ENCODE measurements at regions not wholly inside any gene's neighbourhood (a gene's known extent, or its start where the extent isn't known, plus 50 kb on each side); places are given as distances from the start of the nearest gene placed in this dataset.

DNA sequence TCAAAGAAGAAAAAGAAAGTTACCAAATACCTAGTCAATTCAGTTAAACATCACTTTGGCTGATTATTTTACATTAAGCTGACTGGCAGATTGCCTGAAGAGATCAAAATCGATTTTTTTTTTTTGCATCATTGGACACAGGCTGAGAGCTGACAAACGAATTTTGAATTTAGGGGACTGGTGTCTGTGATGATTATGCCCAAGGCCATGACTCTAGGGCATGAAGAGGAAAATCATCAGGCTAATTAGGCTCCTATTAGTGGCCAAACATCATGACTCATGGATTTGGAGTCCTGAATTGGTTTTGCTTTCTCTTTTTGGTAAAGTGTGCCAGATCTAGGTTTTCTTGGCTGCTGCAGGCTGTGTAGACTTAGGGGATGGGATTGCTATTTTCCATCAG is 829.3 kb upstream of the LCORL start:
- no peak for DNase-seq (ENCODE audit: low spot score)

DNA sequence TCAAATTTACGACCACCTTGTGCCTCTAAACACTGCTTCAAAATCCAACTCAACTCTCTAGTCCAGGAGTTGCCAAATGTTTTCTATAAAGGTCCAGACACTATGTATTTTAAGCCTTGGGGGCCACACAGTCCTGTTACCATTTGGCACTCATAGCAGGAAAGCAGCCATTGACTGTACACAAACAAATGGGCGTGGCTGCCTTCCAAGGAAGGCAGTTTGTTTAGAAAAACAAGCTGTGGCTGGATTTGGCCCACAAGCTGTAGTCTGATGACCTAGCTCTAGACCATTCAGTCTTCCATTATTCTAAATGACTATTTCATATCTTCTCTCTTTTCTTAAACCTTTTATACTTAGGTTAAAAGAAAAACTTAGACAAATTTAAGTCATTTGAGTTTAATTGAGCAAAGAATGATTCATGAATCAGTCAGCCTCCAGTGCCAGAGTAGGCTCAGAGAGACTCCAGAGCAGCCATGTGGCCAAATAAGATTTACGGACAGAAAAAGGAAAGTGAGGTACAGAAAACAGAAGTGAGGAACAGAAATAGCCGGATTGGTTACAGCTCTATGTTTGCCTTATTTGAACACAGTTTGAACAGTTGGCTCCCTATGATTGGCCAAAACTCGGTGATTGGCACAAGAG is 825.8 kb upstream of the LCORL start:
- DNase-seq (ENCODE audit: low spot score): no peak

DNA sequence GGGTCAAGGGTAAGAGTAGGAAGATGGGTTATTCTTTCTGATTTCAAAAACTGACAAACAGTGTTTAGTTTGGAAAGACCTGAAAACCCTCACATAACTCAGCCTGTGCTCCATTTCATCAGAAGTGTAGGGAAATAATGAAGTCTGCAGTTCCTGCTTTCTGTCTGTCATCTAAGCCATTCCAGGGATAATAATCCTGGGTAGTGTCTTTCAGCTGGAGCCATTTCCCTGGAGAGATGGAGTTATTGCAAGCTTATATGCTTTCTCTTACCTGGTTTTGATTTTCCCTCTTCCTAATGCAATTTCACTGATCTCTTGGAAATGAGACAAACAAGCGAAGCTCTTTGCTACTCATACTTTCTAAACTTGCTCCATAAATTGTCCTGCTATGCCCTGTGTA is 824.8 kb upstream of the LCORL start:
- no peak for DNase-seq (ENCODE audit: low spot score)

DNA sequence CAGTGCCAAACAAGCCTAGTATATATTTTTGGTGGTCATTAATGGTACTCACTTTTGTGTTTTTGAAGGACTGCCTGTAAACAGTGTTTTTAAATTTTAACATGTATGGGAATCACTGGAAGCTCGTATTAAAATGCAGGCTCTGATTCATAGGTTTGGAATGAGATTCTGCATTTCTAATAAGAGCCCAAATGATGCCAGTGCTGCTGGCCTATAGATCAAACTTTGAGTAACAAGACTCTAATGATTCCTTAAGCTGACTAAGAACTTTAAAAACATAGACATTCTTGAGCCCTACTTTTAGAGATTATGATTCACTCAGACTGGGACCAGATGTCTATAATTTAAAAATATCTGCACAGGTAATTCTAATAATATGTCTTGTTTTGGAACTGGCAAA is 823.2 kb upstream of the LCORL start:
- no peak for DNase-seq (ENCODE audit: low spot score)

DNA sequence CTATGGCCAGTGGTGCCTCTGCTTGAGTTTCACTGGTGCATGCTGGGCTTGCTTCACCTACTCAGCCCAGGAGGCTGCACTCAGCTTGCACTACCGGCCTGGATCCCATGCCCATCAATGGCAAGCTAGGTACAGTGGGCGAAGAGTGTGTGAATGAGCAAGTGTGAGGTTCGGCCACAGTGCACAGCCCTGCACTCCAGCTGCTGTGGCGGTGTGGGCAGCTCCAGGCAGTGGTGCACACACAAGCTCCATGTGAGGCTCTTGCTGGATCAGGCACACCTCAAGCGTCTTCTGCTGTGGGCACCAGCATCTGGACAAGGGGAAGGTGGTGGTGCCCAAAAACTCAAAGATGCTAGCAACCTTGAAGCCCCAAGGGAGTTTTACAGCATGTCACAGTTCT is 820.9 kb upstream of the LCORL start:
- no peak for DNase-seq (ENCODE audit: low spot score)

DNA sequence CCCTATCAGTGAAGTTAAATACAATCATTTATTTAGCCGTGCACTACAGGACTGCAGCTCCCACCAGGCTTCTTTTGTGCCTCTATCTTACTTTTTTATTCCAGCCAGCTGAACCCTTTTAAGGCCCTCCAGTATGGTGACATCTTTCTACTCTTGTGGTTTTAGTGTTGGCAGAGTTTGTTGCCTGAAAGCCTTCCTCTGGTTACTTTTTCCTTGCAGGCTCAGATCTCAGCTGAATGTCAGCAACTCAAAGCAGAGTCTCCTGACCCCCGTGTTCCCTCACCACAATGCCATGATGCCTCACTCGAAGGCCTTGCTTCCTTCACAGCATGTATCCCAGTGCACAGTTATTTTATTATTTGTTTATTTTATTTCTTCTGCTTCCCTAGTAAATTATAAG is 818.9 kb upstream of the LCORL start:
- no peak for DNase-seq (ENCODE audit: low spot score)

DNA sequence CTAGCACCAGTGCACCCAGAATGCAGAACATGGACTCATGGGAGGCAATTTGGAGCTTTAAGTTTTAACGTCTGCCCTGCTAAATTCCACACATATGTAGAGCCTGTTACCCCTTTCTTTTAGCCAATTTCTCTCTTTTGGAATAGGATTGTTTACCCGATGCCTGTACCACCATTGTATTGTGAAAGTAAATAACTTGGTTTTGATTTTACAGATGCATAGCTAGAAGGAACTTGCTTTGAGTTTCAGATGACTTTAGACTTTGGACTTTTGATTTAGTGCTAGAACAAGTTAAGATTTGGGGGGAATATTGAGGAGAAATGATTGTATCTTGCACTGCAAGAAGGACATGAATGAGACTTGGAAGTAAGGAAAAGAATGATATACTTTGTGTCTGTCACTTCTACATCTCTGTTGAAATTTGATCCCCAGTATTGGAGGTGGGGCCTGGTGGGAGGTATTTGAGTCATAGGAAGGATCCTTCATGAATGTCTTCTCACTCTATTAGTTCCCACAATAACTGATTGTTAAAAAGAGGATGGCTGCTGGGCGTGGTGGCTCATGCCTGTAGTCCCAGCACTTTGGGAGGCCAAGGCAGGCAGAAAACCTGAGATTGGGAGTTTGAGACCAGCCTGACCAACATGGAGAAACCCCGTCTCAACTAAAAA is 794.8 kb upstream of the LCORL start:
- no peak for DNase-seq (ENCODE audit: low spot score)

DNA sequence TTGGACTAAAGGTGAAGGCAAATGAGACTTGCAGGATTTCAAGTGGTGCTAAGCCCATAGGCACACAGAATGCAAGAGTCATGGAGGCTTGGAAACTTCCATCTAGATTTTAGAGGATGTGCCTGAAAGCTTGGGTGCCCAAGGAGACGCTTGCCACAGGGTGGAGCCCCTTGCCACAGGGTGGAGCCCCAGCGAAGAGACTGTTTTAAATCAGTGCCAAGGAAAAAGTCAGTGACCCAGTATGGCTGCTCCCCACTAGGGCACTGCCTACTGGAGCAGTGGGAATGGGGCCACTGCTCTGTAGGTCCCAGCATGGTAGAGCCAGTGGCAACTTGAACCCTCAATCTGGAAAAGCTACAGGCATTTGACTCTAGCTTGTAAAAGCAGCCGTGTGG is 794.2 kb upstream of the LCORL start:
- no peak for DNase-seq (ENCODE audit: low spot score)

DNA sequence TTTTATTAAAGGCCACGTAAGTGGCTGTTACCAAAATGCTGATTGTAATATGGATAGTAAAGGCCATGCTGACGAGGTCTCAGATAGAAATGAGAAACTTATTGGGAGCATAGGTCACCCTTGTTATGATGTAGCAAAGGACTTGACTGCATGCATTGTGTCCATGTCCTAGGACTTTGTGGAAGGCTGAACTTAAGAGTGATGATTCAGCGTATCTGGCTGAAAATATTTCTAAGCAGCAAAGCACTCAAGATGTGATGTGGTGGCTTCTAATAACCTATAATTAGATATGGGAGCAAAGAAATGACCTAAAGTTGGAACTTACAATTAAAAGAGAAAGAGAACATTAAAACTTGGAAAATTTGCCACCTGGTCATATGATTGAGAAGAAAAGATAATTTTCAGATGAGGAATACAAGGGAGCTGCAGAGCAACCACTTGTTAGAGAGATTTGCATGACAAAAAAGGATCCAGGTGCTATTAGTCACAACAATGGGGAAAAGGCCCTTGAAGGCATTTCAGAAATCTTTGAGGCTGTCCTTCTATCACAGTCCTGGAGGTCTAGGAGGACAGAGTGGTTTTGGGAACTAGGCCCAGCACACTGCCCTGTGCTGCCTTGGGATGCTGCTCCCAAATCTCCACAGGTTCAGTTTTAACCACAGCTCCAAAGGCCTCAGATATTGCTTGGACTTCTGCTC is 793.7 kb upstream of the LCORL start:
- DNase-seq (ENCODE audit: low spot score): no peak

DNA sequence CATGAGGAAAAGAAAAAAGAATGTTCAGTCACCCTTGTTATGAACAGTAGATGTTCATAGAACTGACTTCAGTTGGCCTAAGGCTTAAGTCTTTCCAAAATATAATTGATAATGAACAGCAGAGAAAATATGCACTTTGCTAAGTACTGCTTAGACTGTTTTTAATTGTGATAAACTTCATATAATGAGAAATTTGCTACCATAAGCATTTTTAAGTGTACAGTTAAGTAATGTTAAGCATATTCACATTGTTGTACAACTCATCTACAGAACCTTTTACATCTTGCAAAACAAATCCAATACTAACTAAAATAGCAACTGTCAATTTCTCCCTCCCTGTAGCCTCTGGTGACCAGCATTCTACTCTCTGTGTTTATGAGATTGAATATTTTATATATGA is 792.2 kb upstream of the LCORL start:
- no peak for DNase-seq (ENCODE audit: low spot score)

DNA sequence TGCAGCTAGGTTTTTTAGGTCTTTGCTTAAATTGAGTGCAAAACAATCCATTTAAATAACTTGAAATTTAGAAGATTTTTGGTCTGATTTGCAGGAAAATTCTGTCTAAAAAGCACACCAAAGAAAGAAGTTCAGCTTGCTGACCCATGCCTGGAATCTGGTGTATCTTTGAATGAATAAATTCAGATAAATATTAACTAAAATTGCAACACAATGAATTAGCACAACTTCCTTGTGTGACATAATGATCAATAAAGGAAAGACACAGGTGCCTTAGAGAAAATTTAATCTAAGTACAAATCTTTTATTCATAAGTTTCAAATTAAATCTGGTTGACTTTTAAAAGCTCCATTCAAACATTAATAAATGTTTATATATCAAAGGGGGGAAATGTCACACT is 791.5 kb upstream of the LCORL start:
- DNase-seq (ENCODE audit: low spot score): no peak

DNA sequence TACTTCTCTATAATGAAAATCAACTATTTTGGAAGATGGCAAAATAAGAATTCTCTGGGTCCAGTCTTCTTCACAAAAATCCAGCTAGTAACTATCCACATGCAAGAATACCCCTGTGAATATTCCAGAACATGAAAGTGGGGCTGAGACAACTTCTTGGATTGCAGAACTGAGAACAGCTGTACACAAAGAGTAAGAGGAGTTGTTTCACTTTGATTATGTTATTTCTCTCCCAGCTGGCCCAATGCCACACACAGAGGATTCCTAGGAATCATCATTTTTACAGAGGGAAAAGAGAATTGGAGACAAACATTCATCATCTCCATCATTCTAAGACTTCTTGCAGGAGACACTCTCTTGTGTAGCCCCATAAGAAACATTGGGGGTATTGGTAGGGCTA is 782.2 kb upstream of the LCORL start:
- DNase-seq (ENCODE audit: low spot score): no peak

DNA sequence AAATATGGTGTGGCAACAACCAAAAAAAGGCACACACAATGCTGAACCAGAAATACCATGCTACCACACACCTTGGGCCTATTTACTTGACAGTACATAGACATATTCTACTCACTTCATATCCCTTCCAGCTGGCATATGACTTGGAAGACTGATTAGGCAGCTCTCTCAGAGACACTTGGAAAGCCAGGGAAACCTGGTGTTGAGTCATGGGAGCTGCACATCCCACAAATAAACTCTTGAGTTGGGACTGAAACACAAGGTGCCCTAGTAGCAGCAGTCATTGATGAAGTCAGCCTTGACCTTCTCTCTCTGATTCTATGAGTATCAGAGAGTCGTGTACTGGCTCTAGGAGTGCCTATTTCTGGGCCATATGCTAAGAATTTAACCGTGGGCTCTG is 776.6 kb upstream of the LCORL start:
- no peak for DNase-seq (ENCODE audit: low spot score)

DNA sequence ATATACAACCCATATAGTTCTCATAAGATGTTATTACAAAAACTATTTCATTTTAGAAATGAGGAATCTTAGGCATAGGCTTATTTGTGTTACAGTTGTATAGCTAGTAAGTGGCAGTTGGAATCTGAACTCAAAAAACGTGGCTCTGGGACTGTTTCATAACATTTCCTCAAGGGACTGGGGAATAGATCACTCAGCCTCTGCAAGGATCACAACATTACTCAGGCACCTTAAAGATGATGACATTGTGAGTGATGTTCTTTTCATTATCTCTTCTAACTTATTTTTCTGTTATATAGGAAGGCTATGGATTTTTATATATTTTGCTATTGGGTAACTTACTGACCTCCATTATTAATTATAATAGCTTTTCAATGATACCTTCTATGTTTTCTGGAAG is 774.2 kb upstream of the LCORL start:
- no peak for DNase-seq (ENCODE audit: low spot score)

DNA sequence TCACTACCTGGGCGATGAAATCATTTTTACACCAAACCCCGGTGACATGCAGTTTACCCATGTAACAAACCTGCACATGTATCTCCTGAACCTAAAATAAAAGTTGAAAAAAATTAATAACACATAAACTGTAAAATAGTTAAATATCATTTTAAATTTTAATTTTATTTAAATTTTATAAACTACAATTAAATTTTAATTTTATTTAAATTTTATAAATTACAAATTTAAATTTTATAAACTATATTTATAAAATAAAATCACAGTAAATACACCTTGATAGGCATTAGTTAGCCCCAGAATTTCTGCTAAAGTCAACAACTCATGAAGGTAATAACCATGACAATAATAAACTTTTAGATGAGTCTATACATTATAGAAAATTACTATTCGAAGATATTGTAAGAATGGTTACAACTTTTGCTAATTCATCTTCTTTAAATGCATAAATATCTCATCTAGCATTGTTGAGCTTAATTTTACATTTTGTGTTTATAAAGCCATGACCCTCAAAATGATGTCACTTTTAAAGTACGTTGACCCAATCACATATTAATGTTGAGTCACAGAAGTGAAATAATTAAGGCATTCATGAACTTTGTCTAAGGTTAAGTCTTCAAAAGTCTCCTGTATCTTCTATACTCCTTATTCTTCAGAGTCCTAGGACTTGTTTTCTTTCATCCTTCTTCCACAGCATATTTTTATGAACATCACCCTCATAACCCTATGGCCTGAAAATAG is 755.8 kb upstream of the LCORL start:
- DNase-seq (ENCODE audit: low spot score): no peak

DNA sequence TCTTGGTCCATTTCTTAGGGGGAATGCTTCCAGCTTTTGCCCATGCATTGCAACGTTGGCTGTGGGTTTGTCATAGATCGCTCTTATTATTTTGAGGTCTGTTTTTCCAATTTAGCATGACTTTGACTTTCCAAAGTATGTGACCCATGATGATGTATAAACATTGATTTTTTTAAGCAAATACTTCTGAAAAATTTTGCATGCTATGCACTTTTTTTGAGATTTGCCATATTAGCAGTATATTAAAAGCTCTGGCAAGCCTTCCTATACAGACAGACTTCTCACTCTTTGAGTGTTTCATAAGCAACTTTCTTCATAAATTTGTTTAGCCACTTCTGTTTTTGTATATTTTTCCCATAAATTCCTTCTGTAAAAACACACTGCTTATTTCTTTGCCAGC is 746.4 kb upstream of the LCORL start:
- DNase-seq (ENCODE audit: low spot score): no peak

DNA sequence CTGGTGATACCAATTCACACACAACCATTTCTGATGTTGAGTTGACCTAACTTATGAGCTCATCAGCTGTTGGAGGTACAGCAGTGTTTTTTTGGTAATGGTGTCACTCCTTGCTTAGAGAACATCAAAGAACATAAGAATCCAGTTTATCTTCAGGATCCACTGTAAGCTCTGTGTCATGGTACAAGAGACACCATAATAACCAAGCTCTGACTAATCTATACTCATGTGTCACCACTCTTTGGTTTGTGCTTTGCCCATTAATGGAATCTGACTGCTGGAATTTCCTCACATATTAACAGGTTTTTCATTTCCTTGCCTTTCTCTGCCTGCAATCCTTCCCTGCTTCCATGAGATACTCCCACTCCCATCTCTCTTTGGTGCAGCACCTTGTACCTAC is 735.1 kb upstream of the LCORL start:
- no peak for DNase-seq (ENCODE audit: low spot score)

DNA sequence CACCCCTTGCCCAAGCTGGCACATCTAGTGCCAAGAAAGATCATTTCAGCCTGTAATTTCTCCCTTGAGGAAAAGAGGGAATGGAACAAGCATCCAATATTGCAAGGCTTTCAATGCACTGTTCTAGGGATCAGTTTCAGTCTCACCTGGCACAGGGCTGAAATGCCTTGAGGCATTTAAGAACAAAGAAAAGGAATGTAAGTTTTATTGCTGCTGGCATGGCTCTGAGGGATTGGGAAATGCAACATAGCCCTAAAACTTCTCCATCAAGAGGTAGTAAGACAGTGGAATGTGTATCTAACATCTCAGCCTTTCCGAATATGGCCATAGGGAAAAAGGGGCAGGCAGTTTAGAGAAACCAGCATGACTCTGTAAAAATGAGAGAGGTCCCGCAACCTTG is 732.6 kb upstream of the LCORL start:
- no peak for DNase-seq (ENCODE audit: low spot score)

DNA sequence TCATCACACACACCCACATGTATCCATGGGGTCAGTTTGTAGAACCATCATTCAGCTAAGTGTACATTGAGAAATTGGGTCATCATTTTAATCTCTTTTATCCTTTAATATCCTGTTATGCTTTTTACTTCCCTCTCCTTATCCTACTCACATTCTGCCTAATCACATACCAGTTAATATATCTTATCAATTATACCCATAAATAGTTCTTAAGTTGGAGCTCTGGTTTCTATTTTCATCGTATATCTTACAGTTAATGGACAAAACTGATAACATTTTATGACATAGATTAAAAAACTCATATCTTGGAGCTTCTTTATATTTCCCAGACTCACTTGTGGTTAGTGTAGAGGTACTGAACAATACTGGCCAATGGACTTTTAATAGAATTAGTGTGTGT is 729.5 kb upstream of the LCORL start:
- no peak for DNase-seq (ENCODE audit: low spot score)

DNA sequence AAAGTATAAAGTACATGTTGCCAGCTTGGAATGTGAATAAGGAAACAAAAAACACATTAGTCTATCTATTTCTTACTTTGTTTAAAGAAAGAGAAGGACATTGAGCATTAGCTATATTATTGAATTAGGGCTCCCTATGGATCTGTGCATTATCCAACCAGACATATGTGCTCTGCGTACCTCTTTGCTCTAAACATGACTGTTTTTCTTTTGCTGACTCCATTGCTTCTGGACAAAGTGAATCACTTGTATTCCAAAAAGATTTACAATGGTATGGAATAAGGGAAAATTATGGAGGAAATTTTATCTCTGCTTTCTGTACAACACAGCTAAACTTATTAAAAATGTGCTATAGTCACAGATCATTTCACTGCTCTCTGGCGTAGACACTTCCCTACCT is 727.8 kb upstream of the LCORL start:
- no peak for DNase-seq (ENCODE audit: low spot score)

DNA sequence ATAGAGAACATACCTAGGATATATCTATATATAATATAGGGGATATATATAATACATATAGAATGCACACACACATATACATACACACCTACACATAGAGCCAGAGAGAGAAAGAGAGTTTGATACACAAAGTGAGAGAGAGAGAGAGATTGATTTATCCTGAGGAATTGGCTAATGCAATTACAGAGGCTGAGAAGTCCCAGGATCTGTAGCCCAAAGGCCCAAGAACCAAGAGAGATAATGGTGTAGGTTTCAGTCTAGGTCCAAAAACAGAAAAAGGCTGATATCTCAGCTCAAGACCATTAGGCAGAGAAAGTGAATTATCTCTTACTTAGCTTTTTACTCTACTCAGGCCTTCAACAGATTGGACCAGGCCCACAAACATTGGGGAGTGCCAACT is 715.0 kb upstream of the LCORL start:
- no peak for DNase-seq (ENCODE audit: low spot score)

DNA sequence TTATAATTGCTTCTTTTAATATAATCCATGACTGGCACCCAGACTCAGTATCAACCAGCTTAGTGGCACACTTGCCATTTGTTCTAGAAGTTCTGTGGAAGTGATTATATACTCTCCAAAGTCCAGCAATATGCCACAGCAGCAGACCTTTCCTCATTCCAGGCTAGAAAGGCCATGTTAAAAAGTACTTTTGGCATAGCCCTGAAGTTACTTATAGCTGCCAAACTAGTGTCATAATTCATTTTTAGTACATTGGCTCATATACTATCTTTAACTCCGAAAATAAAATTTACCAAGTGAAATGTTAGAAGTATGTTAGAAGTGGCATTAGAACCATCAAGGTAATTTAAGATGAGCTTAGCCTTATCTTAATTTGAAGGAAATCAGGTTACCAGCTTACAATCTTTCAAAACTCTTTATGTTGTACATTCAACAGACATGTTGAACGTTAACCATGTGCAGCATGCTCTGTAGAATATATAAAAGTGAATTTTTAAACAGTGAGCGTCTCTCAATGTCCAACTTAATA is 714.2 kb upstream of the LCORL start:
- no peak for DNase-seq (ENCODE audit: low spot score)

DNA sequence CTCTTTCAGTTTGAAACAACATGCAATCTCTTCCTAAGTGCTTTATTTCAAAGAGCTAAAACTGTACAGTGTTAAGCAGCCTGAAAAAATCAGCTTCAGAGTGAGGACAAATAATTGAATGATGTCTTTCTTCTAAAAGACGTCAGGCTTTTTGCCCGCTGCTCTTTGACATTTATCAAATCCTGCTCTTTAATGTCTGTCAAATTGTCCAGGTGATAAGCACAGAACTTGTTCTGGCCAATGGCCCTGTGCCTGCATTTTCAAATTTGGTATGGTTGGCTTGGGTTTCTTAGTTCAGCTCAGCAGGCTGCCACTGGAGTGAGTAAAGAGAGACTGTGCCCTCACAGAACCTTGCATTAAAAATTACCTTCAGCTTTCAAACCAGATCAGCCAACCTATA is 712.9 kb upstream of the LCORL start:
- no peak for DNase-seq (ENCODE audit: low spot score)

Measured in HuH-7 (cell line).